ENCODE measurements at regions not wholly inside any gene's neighbourhood (a gene's known extent, or its start where the extent isn't known, plus 50 kb on each side); places are given as distances from the start of the nearest gene placed in this dataset.

DNA sequence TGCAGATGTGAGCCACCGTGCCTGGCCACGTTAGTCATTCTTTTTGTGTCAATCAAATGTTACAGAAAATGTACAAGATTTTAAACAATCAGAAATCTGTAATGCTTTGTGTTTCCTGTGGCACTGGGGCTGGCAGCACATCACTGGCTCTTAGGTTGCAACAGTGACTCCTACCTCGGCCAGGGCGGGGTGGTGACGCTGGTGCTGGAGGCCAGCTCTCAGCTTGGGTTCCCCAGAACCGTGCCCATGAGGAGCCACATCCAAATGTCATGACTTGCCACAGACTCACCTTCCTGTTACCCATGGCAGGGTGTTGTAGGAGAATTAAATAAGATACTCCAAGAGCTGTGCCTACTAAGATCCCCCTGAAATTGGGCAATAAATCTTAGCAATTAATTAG, 161.7 kb downstream of the TEX29 start (continued):
- TF ChIP-seq, protein P1, sequence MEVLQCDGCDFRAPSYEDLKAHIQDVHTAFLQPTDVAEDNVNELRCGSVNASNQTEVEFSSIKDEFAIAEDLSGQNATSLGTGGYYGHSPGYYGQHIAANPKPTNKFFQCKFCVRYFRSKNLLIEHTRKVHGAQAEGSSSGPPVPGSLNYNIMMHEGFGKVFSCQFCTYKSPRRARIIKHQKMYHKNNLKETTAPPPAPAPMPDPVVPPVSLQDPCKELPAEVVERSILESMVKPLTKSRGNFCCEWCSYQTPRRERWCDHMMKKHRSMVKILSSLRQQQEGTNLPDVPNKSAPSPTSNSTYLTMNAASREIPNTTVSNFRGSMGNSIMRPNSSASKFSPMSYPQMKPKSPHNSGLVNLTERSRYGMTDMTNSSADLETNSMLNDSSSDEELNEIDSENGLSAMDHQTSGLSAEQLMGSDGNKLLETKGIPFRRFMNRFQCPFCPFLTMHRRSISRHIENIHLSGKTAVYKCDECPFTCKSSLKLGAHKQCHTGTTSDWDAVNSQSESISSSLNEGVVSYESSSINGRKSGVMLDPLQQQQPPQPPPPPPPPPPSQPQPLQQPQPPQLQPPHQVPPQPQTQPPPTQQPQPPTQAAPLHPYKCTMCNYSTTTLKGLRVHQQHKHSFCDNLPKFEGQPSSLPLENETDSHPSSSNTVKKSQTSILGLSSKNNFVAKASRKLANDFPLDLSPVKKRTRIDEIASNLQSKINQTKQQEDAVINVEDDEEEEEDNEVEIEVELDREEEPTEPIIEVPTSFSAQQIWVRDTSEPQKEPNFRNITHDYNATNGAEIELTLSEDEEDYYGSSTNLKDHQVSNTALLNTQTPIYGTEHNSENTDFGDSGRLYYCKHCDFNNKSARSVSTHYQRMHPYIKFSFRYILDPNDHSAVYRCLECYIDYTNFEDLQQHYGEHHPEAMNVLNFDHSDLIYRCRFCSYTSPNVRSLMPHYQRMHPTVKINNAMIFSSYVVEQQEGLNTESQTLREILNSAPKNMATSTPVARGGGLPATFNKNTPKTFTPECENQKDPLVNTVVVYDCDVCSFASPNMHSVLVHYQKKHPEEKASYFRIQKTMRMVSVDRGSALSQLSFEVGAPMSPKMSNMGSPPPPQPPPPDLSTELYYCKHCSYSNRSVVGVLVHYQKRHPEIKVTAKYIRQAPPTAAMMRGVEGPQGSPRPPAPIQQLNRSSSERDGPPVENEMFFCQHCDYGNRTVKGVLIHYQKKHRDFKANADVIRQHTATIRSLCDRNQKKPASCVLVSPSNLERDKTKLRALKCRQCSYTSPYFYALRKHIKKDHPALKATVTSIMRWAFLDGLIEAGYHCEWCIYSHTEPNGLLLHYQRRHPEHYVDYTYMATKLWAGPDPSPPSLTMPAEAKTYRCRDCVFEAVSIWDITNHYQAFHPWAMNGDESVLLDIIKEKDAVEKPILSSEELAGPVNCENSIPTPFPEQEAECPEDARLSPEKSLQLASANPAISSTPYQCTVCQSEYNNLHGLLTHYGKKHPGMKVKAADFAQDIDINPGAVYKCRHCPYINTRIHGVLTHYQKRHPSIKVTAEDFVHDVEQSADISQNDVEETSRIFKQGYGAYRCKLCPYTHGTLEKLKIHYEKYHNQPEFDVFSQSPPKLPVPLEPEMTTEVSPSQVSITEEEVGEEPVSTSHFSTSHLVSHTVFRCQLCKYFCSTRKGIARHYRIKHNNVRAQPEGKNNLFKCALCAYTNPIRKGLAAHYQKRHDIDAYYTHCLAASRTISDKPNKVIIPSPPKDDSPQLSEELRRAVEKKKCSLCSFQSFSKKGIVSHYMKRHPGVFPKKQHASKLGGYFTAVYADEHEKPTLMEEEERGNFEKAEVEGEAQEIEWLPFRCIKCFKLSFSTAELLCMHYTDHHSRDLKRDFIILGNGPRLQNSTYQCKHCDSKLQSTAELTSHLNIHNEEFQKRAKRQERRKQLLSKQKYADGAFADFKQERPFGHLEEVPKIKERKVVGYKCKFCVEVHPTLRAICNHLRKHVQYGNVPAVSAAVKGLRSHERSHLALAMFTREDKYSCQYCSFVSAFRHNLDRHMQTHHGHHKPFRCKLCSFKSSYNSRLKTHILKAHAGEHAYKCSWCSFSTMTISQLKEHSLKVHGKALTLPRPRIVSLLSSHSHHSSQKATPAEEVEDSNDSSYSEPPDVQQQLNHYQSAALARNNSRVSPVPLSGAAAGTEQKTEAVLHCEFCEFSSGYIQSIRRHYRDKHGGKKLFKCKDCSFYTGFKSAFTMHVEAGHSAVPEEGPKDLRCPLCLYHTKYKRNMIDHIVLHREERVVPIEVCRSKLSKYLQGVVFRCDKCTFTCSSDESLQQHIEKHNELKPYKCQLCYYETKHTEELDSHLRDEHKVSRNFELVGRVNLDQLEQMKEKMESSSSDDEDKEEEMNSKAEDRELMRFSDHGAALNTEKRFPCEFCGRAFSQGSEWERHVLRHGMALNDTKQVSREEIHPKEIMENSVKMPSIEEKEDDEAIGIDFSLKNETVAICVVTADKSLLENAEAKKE (CRISPR knock-in tag; IDR thresholded peaks at IDR 0.05), result no peak
- TF ChIP-seq ZNF114 (CRISPR knock-in tag; IDR thresholded peaks at IDR 0.05) (no peak), NANOG (IDR thresholded peaks at IDR 0.05; ENCODE audit: borderline replicate concordance) (no peak)
- TF ChIP-seq, protein P2, sequence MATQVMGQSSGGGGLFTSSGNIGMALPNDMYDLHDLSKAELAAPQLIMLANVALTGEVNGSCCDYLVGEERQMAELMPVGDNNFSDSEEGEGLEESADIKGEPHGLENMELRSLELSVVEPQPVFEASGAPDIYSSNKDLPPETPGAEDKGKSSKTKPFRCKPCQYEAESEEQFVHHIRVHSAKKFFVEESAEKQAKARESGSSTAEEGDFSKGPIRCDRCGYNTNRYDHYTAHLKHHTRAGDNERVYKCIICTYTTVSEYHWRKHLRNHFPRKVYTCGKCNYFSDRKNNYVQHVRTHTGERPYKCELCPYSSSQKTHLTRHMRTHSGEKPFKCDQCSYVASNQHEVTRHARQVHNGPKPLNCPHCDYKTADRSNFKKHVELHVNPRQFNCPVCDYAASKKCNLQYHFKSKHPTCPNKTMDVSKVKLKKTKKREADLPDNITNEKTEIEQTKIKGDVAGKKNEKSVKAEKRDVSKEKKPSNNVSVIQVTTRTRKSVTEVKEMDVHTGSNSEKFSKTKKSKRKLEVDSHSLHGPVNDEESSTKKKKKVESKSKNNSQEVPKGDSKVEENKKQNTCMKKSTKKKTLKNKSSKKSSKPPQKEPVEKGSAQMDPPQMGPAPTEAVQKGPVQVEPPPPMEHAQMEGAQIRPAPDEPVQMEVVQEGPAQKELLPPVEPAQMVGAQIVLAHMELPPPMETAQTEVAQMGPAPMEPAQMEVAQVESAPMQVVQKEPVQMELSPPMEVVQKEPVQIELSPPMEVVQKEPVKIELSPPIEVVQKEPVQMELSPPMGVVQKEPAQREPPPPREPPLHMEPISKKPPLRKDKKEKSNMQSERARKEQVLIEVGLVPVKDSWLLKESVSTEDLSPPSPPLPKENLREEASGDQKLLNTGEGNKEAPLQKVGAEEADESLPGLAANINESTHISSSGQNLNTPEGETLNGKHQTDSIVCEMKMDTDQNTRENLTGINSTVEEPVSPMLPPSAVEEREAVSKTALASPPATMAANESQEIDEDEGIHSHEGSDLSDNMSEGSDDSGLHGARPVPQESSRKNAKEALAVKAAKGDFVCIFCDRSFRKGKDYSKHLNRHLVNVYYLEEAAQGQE (IDR thresholded peaks at IDR 0.05; ENCODE audit: unreplicated experiment), result no peak

DNA sequence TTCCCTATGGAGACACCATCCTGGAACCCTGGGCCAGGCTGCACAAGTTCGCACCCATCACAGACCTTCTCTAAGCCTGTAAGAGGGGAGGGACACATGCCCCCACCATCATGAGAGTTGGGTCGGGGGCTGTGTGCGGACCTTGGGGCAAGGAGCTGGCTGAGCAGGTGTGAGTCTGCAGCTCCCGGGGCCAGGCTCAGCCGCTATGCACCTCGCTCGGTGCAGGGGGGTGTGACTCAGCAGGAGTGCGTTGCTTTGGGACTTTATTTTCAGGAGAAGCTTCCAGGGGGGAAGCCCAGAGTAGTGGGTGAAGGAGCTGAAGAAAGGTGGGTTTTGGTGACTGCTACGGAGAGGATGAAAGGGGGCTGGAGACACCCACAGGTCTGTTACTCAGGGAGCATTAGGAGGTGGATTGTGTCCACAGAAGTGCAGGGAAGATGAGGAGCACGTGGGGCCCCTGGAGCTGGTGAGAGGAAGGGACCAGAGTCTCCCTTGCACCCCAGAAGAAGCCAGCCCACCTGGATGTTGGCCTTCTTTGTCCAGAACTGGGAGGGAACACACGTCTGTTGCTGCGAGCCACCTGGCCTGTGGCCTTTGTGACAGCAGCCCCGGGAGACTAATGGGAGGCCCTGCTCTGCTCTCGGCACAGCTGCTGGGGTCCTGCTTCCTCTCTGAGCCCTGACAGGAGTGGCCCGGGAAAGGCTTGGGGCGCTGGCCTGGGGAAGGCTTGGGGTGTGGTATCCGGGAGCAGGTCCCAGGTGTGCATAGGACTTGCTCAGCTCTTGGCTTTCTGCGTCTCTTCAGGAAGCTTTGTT, 162.6 kb downstream of the TEX29 start:
- Mint-ChIP-seq H3K4me1 (peaks cover 2% of the 10 kb centered on the region; the same call in 2 of the 3 replicates), H3K27me3 (ENCODE audit: insufficient read depth, low read depth, poor library complexity) (peaks cover 13% of the 10 kb centered on the region), H3K9me3 (peaks cover 25% of the 10 kb centered on the region), H3K27ac (no peak overlapping the region), H3K4me3 (no peak overlapping the region), H3K36me3 (ENCODE audit: low read depth) (peaks cover 19% of the 10 kb centered on the region)
- ATAC-seq (no peak), DNase-seq (ENCODE audit: low spot score) (no peak)
- no peak for TF ChIP-seq CREB1 (CRISPR knock-in tag; IDR thresholded peaks at IDR 0.05; ENCODE audit: low read depth)
- TF ChIP-seq, protein P3, sequence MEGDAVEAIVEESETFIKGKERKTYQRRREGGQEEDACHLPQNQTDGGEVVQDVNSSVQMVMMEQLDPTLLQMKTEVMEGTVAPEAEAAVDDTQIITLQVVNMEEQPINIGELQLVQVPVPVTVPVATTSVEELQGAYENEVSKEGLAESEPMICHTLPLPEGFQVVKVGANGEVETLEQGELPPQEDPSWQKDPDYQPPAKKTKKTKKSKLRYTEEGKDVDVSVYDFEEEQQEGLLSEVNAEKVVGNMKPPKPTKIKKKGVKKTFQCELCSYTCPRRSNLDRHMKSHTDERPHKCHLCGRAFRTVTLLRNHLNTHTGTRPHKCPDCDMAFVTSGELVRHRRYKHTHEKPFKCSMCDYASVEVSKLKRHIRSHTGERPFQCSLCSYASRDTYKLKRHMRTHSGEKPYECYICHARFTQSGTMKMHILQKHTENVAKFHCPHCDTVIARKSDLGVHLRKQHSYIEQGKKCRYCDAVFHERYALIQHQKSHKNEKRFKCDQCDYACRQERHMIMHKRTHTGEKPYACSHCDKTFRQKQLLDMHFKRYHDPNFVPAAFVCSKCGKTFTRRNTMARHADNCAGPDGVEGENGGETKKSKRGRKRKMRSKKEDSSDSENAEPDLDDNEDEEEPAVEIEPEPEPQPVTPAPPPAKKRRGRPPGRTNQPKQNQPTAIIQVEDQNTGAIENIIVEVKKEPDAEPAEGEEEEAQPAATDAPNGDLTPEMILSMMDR (conservative IDR thresholded peaks at IDR 0.05; ENCODE audit: low read depth in 2 of 2), result no peak
- no peak for TF ChIP-seq STAT1 (IDR thresholded peaks at IDR 0.05; ENCODE audit: unreplicated experiment)
- TF ChIP-seq ZNF114 (CRISPR knock-in tag; IDR thresholded peaks at IDR 0.05), result no peak
- TF ChIP-seq EZH2phosphoT487 (IDR thresholded peaks at IDR 0.05; ENCODE audit: unreplicated experiment), result no peak
- no peak for TF ChIP-seq NANOG (IDR thresholded peaks at IDR 0.05; ENCODE audit: borderline replicate concordance)
- no peak for TF ChIP-seq JUNB (IDR thresholded peaks at IDR 0.05; ENCODE audit: unreplicated experiment)
- TF ChIP-seq, protein P4, sequence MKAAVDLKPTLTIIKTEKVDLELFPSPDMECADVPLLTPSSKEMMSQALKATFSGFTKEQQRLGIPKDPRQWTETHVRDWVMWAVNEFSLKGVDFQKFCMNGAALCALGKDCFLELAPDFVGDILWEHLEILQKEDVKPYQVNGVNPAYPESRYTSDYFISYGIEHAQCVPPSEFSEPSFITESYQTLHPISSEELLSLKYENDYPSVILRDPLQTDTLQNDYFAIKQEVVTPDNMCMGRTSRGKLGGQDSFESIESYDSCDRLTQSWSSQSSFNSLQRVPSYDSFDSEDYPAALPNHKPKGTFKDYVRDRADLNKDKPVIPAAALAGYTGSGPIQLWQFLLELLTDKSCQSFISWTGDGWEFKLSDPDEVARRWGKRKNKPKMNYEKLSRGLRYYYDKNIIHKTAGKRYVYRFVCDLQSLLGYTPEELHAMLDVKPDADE (IDR thresholded peaks at IDR 0.05), result no peak
- no peak for TF ChIP-seq ZNF331 (CRISPR knock-in tag; IDR thresholded peaks at IDR 0.05; ENCODE audit: low read depth)
- H3K27ac ChIP-seq (ENCODE audit: low read depth), result no peak overlapping the region
- no peaks in the 10 kb centered on the region for H4K20me1 ChIP-seq (replicated peaks; ENCODE audit: insufficient read depth)
- H3K4me3 ChIP-seq, result no peak overlapping the region
- H3K4me2 ChIP-seq, result no peak overlapping the region
- H3F3A ChIP-seq (replicated peaks; ENCODE audit: low read depth), result no peaks in the 10 kb centered on the region
- H3K27me3 ChIP-seq (ENCODE audit: insufficient read depth), result no peaks in the 10 kb centered on the region
- H3K4me1 ChIP-seq (ENCODE audit: insufficient read depth), result no peaks in the 10 kb centered on the region
- H2AFZ ChIP-seq, result no peak overlapping the region
- H3K9me2 ChIP-seq (ENCODE audit: insufficient read depth), result no peaks in the 10 kb centered on the region
- H3K79me2 ChIP-seq (replicated peaks; ENCODE audit: insufficient read depth), result no peaks in the 10 kb centered on the region
- no peaks in the 10 kb centered on the region for H3K36me3 ChIP-seq (ENCODE audit: insufficient read depth)

All from GM23338 (cell line).